OCI-LY7 (cell line): ENCODE measurements at regions not wholly inside any gene's neighbourhood (a gene's known extent, or its start where the extent isn't known, plus 50 kb on each side); places are given as distances from the start of the nearest gene placed in this dataset.

Experiments used
- BruUV-seq: library from RNA; stranded (reverse); fragments of 400-500 nt; replicated peaks from 2 replicates; lab custom pipeline; 2021; lab: Mats Ljungman, UMichigan
- CTCF ChIA-PET: fragments of 300-600 bp; sonication (Branson Sonifier 250); formaldehyde crosslinking; loops from one replicate; lab custom pipeline; 2022; ENCODE audit warnings: antibody characterized with exemption; ENCODE audit not compliant: unreplicated experiment; lab: Charles Lee
- POLR2A ChIA-PET: fragments of 300-600 bp; sonication (Branson Sonifier 250); formaldehyde crosslinking; loops from one replicate; lab custom pipeline; 2022; ENCODE audit warnings: antibody characterized with exemption; lab: Charles Lee
- DNase-seq: peaks from one replicate; pipeline ENCODE4 v3.0.0-alpha.2; 2015; ENCODE audit warnings: low spot score
- H2AFZ ChIP-seq: fragments of 200-600 bp; sonication (generic), shearing (Covaris generic); 2 replicates; pipeline ENCODE4 v1.6.1; 2014; ENCODE audit warnings: mild to moderate bottlenecking, antibody characterized with exemption, low read length, moderate library complexity
- H3K27ac ChIP-seq: fragments of 200-600 bp; sonication (generic); 2 replicates; pipeline ENCODE4 v1.5.1; 2014; ENCODE audit warnings: mixed run types, low read depth, mild to moderate bottlenecking, moderate library complexity, low read length, inconsistent platforms; ENCODE audit not compliant: poor library complexity, severe bottlenecking
- H3K36me3 ChIP-seq: fragments of 200-600 bp; sonication (generic); 2 replicates; pipeline ENCODE4 v1.6.1; 2014; ENCODE audit warnings: mild to moderate bottlenecking, antibody characterized with exemption, low read length, moderate library complexity, mixed read lengths; ENCODE audit not compliant: insufficient read depth
- H3K4me1 ChIP-seq: fragments of 200-600 bp; sonication (generic); 2 replicates; pipeline ENCODE4 v1.5.1; 2014; ENCODE audit warnings: mild to moderate bottlenecking, low read length; ENCODE audit not compliant: insufficient read depth, poor library complexity, severe bottlenecking
- H3K4me2 ChIP-seq: fragments of 200-600 bp; sonication (generic); 2 replicates; pipeline ENCODE4 v1.6.1; 2014; ENCODE audit warnings: mild to moderate bottlenecking, low read length
- H3K4me3 ChIP-seq: fragments of 200-600 bp; sonication (generic); 2 replicates; pipeline ENCODE4 v1.5.1; 2014; ENCODE audit warnings: mild to moderate bottlenecking, low read depth, low read length; ENCODE audit not compliant: poor library complexity, severe bottlenecking
- H3K79me2 ChIP-seq: fragments of 200-600 bp; sonication (generic); 2 replicates; pipeline ENCODE4 v1.6.1; 2016; ENCODE audit warnings: low read depth, mild to moderate bottlenecking, low read length, moderate library complexity, mixed read lengths; ENCODE audit not compliant: insufficient read depth
- H3K9me2 ChIP-seq: fragments of 200-600 bp; sonication (generic); 2 replicates; pipeline ENCODE4 v1.6.1; 2016; ENCODE audit warnings: mild to moderate bottlenecking, low read length, mixed read lengths; ENCODE audit not compliant: insufficient read depth
- H3K9me3 ChIP-seq: fragments of 200-600 bp; sonication (generic); 2 replicates; pipeline ENCODE4 v1.6.1; 2014; ENCODE audit warnings: mild to moderate bottlenecking, mixed run types, low read length, mixed read lengths
- H4K20me1 ChIP-seq: fragments of 200-600 bp; sonication (generic); 2 replicates; pipeline ENCODE4 v1.6.1; 2014; ENCODE audit warnings: mild to moderate bottlenecking, antibody characterized with exemption, low read length, moderate library complexity, mixed read lengths; ENCODE audit not compliant: insufficient read depth
- CTCF ChIP-seq: fragments of 200-600 bp; sonication (generic); conservative IDR thresholded peaks from 2 replicates; pipeline ENCODE4 v1.5.1; 2014; ENCODE audit warnings: mild to moderate bottlenecking, antibody characterized with exemption, low read length, moderate library complexity, mixed read lengths
- EZH2phosphoT487 ChIP-seq: fragments of 200-600 bp; sonication (generic); IDR thresholded peaks from 2 replicates; pipeline ENCODE4 v1.6.1; 2018; ENCODE audit warnings: low read depth, borderline replicate concordance, mild to moderate bottlenecking, mixed run types, antibody characterized with exemption, low read length, moderate library complexity, mixed read lengths
- intact Hi-C: fragments of 100-400 bp; cut with micrococcal nuclease; formaldehyde crosslinking; loops from one replicate; pipeline ENCODE4 v1.10.0; 2022; ENCODE audit not compliant: unreplicated experiment

- Histone ChIP-seq H3K9me2 (no peaks in the 10 kb centered on the region), H3K79me2 (no peaks in the 10 kb centered on the region), H3K4me1 (no peaks in the 10 kb centered on the region), H4K20me1 (no peaks in the 10 kb centered on the region), H3K27ac (no peak overlapping the region), H3K4me3 (no peak overlapping the region), H2AFZ (no peak overlapping the region), H3K36me3 (no peaks in the 10 kb centered on the region), H3K4me2 (no peak overlapping the region), H3K9me3 (no peaks in the 10 kb centered on the region)
- ChIA-PET POLR2A (no interaction called here), CTCF (no interaction called here)
- DNase-seq, result no peak
- intact Hi-C loops, result no loop called here
- no TSS peak for BruUV-seq
- no peak for TF ChIP-seq EZH2phosphoT487
- no peak for TF ChIP-seq CTCF
Observed at GRCh38 chr1:29831500-29832117, 595.3 kb downstream of the PTPRU start.

- Histone ChIP-seq H3K9me2 (no peaks in the 10 kb centered on the region), H3K36me3 (no peaks in the 10 kb centered on the region), H3K4me2 (no peak overlapping the region), H3K79me2 (no peaks in the 10 kb centered on the region), H2AFZ (no peak overlapping the region), H3K4me3 (no peak overlapping the region), H3K27ac (no peak overlapping the region), H3K4me1 (no peaks in the 10 kb centered on the region), H3K9me3 (no peaks in the 10 kb centered on the region), H4K20me1 (no peaks in the 10 kb centered on the region)
- ChIA-PET CTCF (no interaction called here), POLR2A (no interaction called here)
- no TSS peak for BruUV-seq
- DNase-seq, result no peak
- intact Hi-C loops, result no loop called here
- no peak for TF ChIP-seq CTCF
Observed at GRCh38 chr1:29830916-29831315, 594.6 kb downstream of the PTPRU start.

- Histone ChIP-seq H3K4me3 (no peak overlapping the region), H3K4me1 (no peaks in the 10 kb centered on the region), H3K36me3 (no peaks in the 10 kb centered on the region), H3K27ac (no peak overlapping the region), H2AFZ (no peak overlapping the region), H4K20me1 (no peaks in the 10 kb centered on the region), H3K9me3 (no peaks in the 10 kb centered on the region), H3K4me2 (no peak overlapping the region), H3K9me2 (no peaks in the 10 kb centered on the region), H3K79me2 (no peaks in the 10 kb centered on the region)
- intact Hi-C loops, result no loop called here
- DNase-seq, result no peak
- CTCF ChIA-PET, result no interaction called here
- no TSS peak for BruUV-seq
- POLR2A ChIA-PET, result no interaction called here
- TF ChIP-seq CTCF (no peak), EZH2phosphoT487 (no peak)
Observed at GRCh38 chr1:29830383-29830782, 594.1 kb downstream of the PTPRU start.
